RWPE2 (cell line): ENCODE measurements at regions not wholly inside any gene's neighbourhood (a gene's known extent, or its start where the extent isn't known, plus 50 kb on each side); places are given as distances from the start of the nearest gene placed in this dataset.

Experiments used
- ATAC-seq: fragments of 200-7000 bp; cut with Tn5 transposase; 3 replicates; pipeline ENCODE4 v1.9.1; 2021; ENCODE audit warnings: low read depth
- DNase-seq: peaks from one replicate; pipeline ENCODE4 v3.0.0-alpha.2; 2020; ENCODE audit warnings: low spot score
- H3K27ac ChIP-seq: fragments of 450-650 bp; 2 replicates; pipeline ENCODE4 v1.5.1; 2017; ENCODE audit warnings: mild to moderate bottlenecking; ENCODE audit not compliant: poor library complexity, severe bottlenecking
- H3K27me3 ChIP-seq: fragments of 250-450 bp; sonication (Bioruptor Pico); 2 replicates; pipeline ENCODE4 v1.5.1; 2021; ENCODE audit warnings: mild to moderate bottlenecking, moderate library complexity; ENCODE audit not compliant: insufficient read depth, poor library complexity, severe bottlenecking
- H3K36me3 ChIP-seq: fragments of 250-450 bp; sonication (Bioruptor Pico); 2 replicates; pipeline ENCODE4 v1.5.1; 2020; ENCODE audit warnings: low read depth, mild to moderate bottlenecking, moderate library complexity
- H3K4me1 ChIP-seq: fragments of 250-450 bp; sonication (Bioruptor Pico); 2 replicates; pipeline ENCODE4 v1.5.1; 2021; ENCODE audit warnings: mild to moderate bottlenecking, moderate library complexity; ENCODE audit not compliant: insufficient read depth, poor library complexity, severe bottlenecking
- H3K4me3 ChIP-seq: fragments of 250-450 bp; sonication (Bioruptor Pico); 2 replicates; pipeline ENCODE4 v1.5.1; 2021; ENCODE audit warnings: mild to moderate bottlenecking, moderate library complexity; ENCODE audit not compliant: severe bottlenecking
- H3K9me3 ChIP-seq: fragments of 250-450 bp; sonication (Bioruptor Pico); 2 replicates; pipeline ENCODE4 v1.5.1; 2021; ENCODE audit warnings: mild to moderate bottlenecking, moderate library complexity; ENCODE audit not compliant: severe bottlenecking
- TF ChIP-seq, protein P1 (sequence below): fragments of 450-650 bp; IDR thresholded peaks from one replicate; pipeline ENCODE4 v1.5.1; 2017; ENCODE audit warnings: mild to moderate bottlenecking, moderate library complexity; ENCODE audit not compliant: poor library complexity, severe bottlenecking

DNA sequence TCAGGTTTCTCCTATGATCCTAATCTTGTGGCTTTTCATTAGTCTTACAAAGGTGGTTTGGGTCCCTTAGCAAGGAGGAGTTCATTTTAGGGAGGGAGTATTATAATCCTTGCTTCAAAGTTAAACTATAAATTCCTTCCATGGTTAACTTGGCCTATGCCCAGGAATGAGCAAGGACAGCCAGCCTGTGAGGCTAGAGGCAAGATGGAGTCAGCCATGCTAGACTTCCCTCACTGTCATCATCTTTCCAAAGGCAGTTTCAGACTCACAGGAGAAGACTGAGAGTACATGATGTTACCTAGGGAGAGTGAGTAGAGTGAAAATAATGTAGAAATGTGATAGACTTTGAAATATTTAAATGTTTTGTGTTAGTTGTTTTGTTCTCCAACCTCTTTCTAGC is 192.3 kb downstream of the GPAT3 start:
- H3K36me3 ChIP-seq: no peaks in the 10 kb centered on the region
- DNase-seq (no peak), ATAC-seq (no peak)
- no peaks in the 10 kb centered on the region for H3K4me1 ChIP-seq
- H3K9me3 ChIP-seq: no peaks in the 10 kb centered on the region
- H3K4me3 ChIP-seq: no peak overlapping the region
- peaks cover 2% of the 10 kb centered on the region for H3K27me3 ChIP-seq
- no peak overlapping the region for H3K27ac ChIP-seq
- TF ChIP-seq, protein P1, sequence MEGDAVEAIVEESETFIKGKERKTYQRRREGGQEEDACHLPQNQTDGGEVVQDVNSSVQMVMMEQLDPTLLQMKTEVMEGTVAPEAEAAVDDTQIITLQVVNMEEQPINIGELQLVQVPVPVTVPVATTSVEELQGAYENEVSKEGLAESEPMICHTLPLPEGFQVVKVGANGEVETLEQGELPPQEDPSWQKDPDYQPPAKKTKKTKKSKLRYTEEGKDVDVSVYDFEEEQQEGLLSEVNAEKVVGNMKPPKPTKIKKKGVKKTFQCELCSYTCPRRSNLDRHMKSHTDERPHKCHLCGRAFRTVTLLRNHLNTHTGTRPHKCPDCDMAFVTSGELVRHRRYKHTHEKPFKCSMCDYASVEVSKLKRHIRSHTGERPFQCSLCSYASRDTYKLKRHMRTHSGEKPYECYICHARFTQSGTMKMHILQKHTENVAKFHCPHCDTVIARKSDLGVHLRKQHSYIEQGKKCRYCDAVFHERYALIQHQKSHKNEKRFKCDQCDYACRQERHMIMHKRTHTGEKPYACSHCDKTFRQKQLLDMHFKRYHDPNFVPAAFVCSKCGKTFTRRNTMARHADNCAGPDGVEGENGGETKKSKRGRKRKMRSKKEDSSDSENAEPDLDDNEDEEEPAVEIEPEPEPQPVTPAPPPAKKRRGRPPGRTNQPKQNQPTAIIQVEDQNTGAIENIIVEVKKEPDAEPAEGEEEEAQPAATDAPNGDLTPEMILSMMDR: no peak

DNA sequence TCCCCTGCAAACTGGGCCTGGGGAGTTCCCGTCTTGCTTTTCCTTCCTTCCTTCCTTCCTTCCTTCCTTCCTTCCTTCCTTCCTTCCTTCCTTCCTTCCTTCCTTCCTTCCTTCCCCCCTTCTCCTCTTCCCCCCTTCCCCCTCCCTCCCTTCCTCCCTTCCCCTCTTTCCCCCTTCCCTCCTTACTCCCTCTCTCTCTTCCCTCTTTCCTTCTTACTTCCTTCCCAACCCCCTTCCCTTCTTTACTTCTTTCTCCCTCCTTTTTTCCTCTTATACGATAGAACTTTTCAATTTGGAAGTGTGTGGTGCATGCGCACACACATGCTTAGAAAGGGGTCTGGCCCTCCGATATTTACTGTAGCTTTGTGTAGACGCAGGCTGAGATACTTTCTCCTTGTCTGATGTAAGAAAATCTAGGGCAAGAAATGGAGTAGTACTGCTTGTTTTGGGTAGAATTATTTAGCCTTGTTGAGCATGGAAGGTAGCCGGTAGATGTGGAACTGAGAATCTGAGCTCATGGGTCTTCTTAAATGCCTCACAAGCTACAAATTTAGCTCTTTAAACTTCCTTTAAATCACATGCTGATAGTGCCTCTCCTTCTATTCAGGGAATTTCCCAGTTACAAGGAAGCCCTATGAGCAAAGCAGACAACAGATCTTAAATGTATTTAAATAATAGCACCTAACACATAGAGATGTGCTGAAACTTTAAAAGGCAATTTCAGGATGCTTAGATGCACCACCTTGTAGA is 189.6 kb downstream of the GPAT3 start:
- DNase-seq (no peak), ATAC-seq (no peak)
- Histone ChIP-seq H3K27me3 (peaks cover 2% of the 10 kb centered on the region), H3K36me3 (no peaks in the 10 kb centered on the region), H3K27ac (no peak overlapping the region), H3K4me3 (no peak overlapping the region), H3K9me3 (no peaks in the 10 kb centered on the region), H3K4me1 (no peaks in the 10 kb centered on the region)
- TF ChIP-seq, protein P1: no peak

DNA sequence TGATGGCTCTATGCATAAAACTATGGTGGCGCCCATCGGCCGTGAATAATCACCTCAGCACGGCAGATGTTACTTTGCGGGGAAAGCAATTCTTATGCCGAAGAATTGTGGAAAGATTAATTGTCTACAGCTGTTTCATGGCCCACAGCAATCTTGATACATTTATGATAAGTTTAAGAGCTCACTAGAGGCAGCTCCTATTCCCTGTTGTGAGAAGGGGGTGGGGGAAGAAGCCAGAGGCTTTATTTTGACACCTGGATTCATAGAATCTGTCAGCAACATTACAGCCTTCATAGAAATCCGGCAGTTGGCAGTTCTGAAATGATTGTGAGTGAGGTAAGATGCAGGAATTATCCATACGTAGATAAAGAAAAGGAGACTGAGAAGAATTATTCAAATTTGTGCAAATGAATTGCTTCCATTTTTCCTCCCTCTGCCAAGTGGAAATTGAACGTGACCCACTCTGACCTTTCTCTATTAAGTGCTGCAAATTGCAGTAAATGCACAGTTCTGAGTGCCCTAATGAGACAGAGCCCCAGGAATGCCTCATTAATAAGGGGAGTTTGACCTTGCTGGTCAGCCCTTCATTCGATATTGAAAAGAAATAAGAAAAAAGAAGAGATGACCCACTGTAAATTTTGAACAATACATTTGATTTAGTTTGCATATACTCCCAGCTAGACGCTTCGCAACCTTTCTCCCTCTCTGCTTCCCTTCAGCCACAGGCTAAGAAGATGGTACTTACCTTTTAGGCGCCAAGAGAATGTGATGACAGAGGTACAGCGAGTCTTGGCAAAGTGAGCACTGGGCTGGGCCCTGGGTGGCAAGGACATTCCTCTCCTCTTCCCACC is 188.8 kb downstream of the GPAT3 start:
- ATAC-seq (no peak), DNase-seq (no peak)
- peaks cover 2% of the 10 kb centered on the region for H3K27me3 ChIP-seq
- H3K4me1 ChIP-seq: no peaks in the 10 kb centered on the region
- H3K36me3 ChIP-seq: no peaks in the 10 kb centered on the region
- TF ChIP-seq, protein P1: no peak
- no peak overlapping the region for H3K4me3 ChIP-seq
- no peak overlapping the region for H3K27ac ChIP-seq
- H3K9me3 ChIP-seq: no peaks in the 10 kb centered on the region

- H3K27me3 ChIP-seq: peaks cover 2% of the 10 kb centered on the region
- no peak for DNase-seq
- TF ChIP-seq, protein P1: no peak
- no peaks in the 10 kb centered on the region for H3K36me3 ChIP-seq
- H3K4me1 ChIP-seq: no peaks in the 10 kb centered on the region
- no peak for ATAC-seq
- H3K9me3 ChIP-seq: no peaks in the 10 kb centered on the region
- no peak overlapping the region for H3K4me3 ChIP-seq
- no peak overlapping the region for H3K27ac ChIP-seq
These were observed 187.7 kb downstream of the GPAT3 start for GRCh38 chr4:83723609-83724008.
